HEK293 (cell line): ENCODE measurements at regions not wholly inside any gene's neighbourhood (a gene's known extent, or its start where the extent isn't known, plus 50 kb on each side); places are given as distances from the start of the nearest gene placed in this dataset.

Experiments used
- CTCF ChIA-PET: fragments of 350-600 bp; formaldehyde crosslinking; extraction: SDS; loops from one replicate; lab custom pipeline; 2021; ENCODE audit warnings: antibody characterized with exemption; lab: Yijun Ruan, JAX
- POLR2A ChIA-PET: fragments of 300-600 bp; formaldehyde crosslinking; extraction: SDS; loops from one replicate; lab custom pipeline; 2020; ENCODE audit warnings: antibody characterized with exemption, inconsistent platforms; lab: Yijun Ruan, JAX
- H3K27ac ChIP-seq: fragments of 200-500 bp; sonication (Bioruptor generic); 2 replicates; pipeline ENCODE4 v1.5.1; 2014; ENCODE audit warnings: low read depth, low read length, control low read depth, inconsistent platforms; ENCODE audit errors: extremely low read depth
- H3K36me3 ChIP-seq, 2 experiments: fragments of 200-500 bp in 1 of 2; sonication (Bioruptor generic) in 1 of 2; 1 replicate in 1 of 2; 2 replicates in 1 of 2; pipeline ENCODE4 v1.5.1; 2014 to 2017; ENCODE audit warnings: inconsistent platforms in 2 of 2, low read length in 2 of 2; ENCODE audit not compliant: control insufficient read depth in 2 of 2, insufficient read depth in 1 of 2
- H3K4me1 ChIP-seq: fragments of 200-500 bp; sonication (Bioruptor generic); 2 replicates; pipeline ENCODE4 v1.5.1; 2014; ENCODE audit warnings: mild to moderate bottlenecking, low read length, inconsistent platforms; ENCODE audit not compliant: control insufficient read depth, insufficient read depth
- H3K4me3 ChIP-seq: 2 replicates; pipeline ENCODE4 v1.5.1; 2011; ENCODE audit warnings: low read depth, mild to moderate bottlenecking, control low read depth, low read length, moderate library complexity
- H3K9me3 ChIP-seq: fragments of 200-500 bp; sonication (Bioruptor generic); 2 replicates; pipeline ENCODE4 v1.5.1; 2014; ENCODE audit warnings: low read depth, low read length, inconsistent platforms; ENCODE audit not compliant: control insufficient read depth, insufficient read depth
- ELK4 ChIP-seq: IDR thresholded peaks from 2 replicates; pipeline ENCODE4 v1.6.1; 2011; ENCODE audit warnings: mild to moderate bottlenecking, low read depth, low read length, borderline replicate concordance
- GLI4 ChIP-seq: fragments of 450-650 bp; formaldehyde crosslinking; IDR thresholded peaks from 2 replicates; pipeline ENCODE4 v1.5.1; 2016; ENCODE audit warnings: missing biosample characterization, missing genetic modification characterization
- KLF16 ChIP-seq: fragments of 450-650 bp; formaldehyde crosslinking; IDR thresholded peaks from 2 replicates; pipeline ENCODE4 v1.5.1; 2017; ENCODE audit warnings: missing biosample characterization, missing genetic modification characterization
- KLF17 ChIP-seq: fragments of 450-650 bp; formaldehyde crosslinking; IDR thresholded peaks from 2 replicates; pipeline ENCODE4 v1.5.1; 2016; ENCODE audit warnings: missing biosample characterization, missing genetic modification characterization
- MEIS1 ChIP-seq: sonication (generic); formaldehyde crosslinking; IDR thresholded peaks from 2 replicates; pipeline ENCODE4 v1.8.1; 2022; ENCODE audit warnings: missing genetic modification reagents, mild to moderate bottlenecking, borderline replicate concordance
- RBAK ChIP-seq: fragments of 450-650 bp; formaldehyde crosslinking; IDR thresholded peaks from 2 replicates; pipeline ENCODE4 v1.5.1; 2016; ENCODE audit warnings: missing biosample characterization, missing genetic modification characterization
- ZBTB6 ChIP-seq: fragments of 450-650 bp; formaldehyde crosslinking; IDR thresholded peaks from 2 replicates; pipeline ENCODE4 v1.5.1; 2017; ENCODE audit warnings: missing biosample characterization, missing genetic modification characterization
- ZFP41 ChIP-seq: fragments of 450-650 bp; formaldehyde crosslinking; IDR thresholded peaks from 2 replicates; pipeline ENCODE4 v1.5.1; 2016; ENCODE audit warnings: missing biosample characterization, missing genetic modification characterization, borderline replicate concordance
- ZNF140 ChIP-seq: fragments of 450-650 bp; formaldehyde crosslinking; IDR thresholded peaks from 2 replicates; pipeline ENCODE4 v1.5.1; 2016; ENCODE audit warnings: missing biosample characterization, missing genetic modification characterization
- ZNF174 ChIP-seq: fragments of 450-650 bp; formaldehyde crosslinking; IDR thresholded peaks from 2 replicates; pipeline ENCODE4 v1.5.0; 2017; ENCODE audit warnings: missing biosample characterization, mild to moderate bottlenecking, missing genetic modification characterization
- ZNF19 ChIP-seq: fragments of 450-650 bp; formaldehyde crosslinking; IDR thresholded peaks from 2 replicates; pipeline ENCODE4; 2016; ENCODE audit warnings: missing biosample characterization, missing genetic modification characterization, low read depth
- ZNF2 ChIP-seq: fragments of 450-650 bp; formaldehyde crosslinking; IDR thresholded peaks from 2 replicates; pipeline ENCODE4 v1.5.1; 2016; ENCODE audit warnings: missing biosample characterization, missing genetic modification characterization
- ZNF211 ChIP-seq: fragments of 450-650 bp; formaldehyde crosslinking; IDR thresholded peaks from 2 replicates; pipeline ENCODE4 v1.5.1; 2016; ENCODE audit warnings: low read depth, missing biosample characterization, missing genetic modification characterization
- ZNF280C ChIP-seq: fragments of 450-650 bp; formaldehyde crosslinking; IDR thresholded peaks from 2 replicates; pipeline ENCODE4 v1.5.1; 2016; ENCODE audit warnings: missing biosample characterization, missing genetic modification characterization
- ZNF341 ChIP-seq: fragments of 450-650 bp; formaldehyde crosslinking; IDR thresholded peaks from 2 replicates; pipeline ENCODE4; 2016; ENCODE audit warnings: low read depth, missing biosample characterization, missing genetic modification characterization
- ZNF514 ChIP-seq: fragments of 450-650 bp; formaldehyde crosslinking; IDR thresholded peaks from 2 replicates; pipeline ENCODE4 v1.5.1; 2016; ENCODE audit warnings: missing biosample characterization, missing genetic modification characterization
- ZNF621 ChIP-seq: fragments of 450-650 bp; formaldehyde crosslinking; IDR thresholded peaks from 2 replicates; pipeline ENCODE4 v1.5.1; 2017; ENCODE audit warnings: missing biosample characterization, missing genetic modification characterization
- ZNF629 ChIP-seq: fragments of 450-650 bp; formaldehyde crosslinking; IDR thresholded peaks from 2 replicates; pipeline ENCODE4 v1.5.1; 2017; ENCODE audit warnings: missing biosample characterization, missing genetic modification characterization
- ZNF660 ChIP-seq: fragments of 450-650 bp; IDR thresholded peaks from 2 replicates; pipeline ENCODE4 v1.5.1; 2018; ENCODE audit warnings: missing biosample characterization, mild to moderate bottlenecking, missing genetic modification characterization
- ZNF785 ChIP-seq: fragments of 450-650 bp; formaldehyde crosslinking; IDR thresholded peaks from 2 replicates; pipeline ENCODE4 v1.5.1; 2016; ENCODE audit warnings: missing biosample characterization, missing genetic modification characterization
- ZNF843 ChIP-seq: fragments of 450-650 bp; formaldehyde crosslinking; IDR thresholded peaks from 2 replicates; pipeline ENCODE4 v1.5.1; 2016; ENCODE audit warnings: missing biosample characterization, missing genetic modification characterization
- ZSCAN18 ChIP-seq: fragments of 450-650 bp; formaldehyde crosslinking; IDR thresholded peaks from 2 replicates; pipeline ENCODE4 v1.5.1; 2016; ENCODE audit warnings: missing biosample characterization, missing genetic modification characterization

GRCh38 chr6:74875193-74875592 lies 330.7 kb downstream of the COL12A1 start (continued):
- TF ChIP-seq ZNF843: no peak

GRCh38 chr6:74872754-74873476 lies 332.9 kb downstream of the COL12A1 start:
- no peak overlapping the region for H3K27ac ChIP-seq
- POLR2A ChIA-PET: no interaction called here
- TF ChIP-seq ZNF2 (tag by site-specific recombination) (no peak), ZNF280C (tag by site-specific recombination) (no peak), GLI4 (tag by site-specific recombination) (no peak), KLF17 (tag by site-specific recombination) (no peak), ZNF660 (tag by site-specific recombination) (no peak)
- no peaks in the 10 kb centered on the region for H3K4me1 ChIP-seq
- H3K4me3 ChIP-seq: no peak overlapping the region
- no peaks in the 10 kb centered on the region for H3K9me3 ChIP-seq
- no peaks in the 10 kb centered on the region for H3K36me3 ChIP-seq
- CTCF ChIA-PET: interaction anchor here (0.7 kb wide), 1 partner anchor 58 kb away, joined by 3 read pairs; no protein-coding TSS in a partner anchor

GRCh38 chr6:74871757-74872156 lies 334.1 kb downstream of the COL12A1 start:
- Histone ChIP-seq H3K9me3 (no peaks in the 10 kb centered on the region), H3K4me1 (no peaks in the 10 kb centered on the region), H3K27ac (no peak overlapping the region), H3K36me3 (no peaks in the 10 kb centered on the region), H3K4me3 (no peak overlapping the region)
- ChIA-PET CTCF (interaction anchor here (1.1 kb wide), 1 partner anchor 1134 kb away, joined by 3 read pairs; no protein-coding TSS in a partner anchor), POLR2A (no interaction called here)
- TF ChIP-seq ZNF211 (tag by site-specific recombination) (no peak), ZNF19 (tag by site-specific recombination) (no peak), ZNF629 (tag by site-specific recombination) (no peak), RBAK (tag by site-specific recombination) (no peak), ZNF785 (tag by site-specific recombination) (no peak), ZNF174 (tag by site-specific recombination) (no peak), ZNF140 (tag by site-specific recombination) (no peak), ZBTB6 (tag by site-specific recombination) (no peak), ZSCAN18 (tag by site-specific recombination) (no peak), KLF16 (tag by site-specific recombination) (no peak), ZNF514 (no peak), ZNF621 (tag by site-specific recombination) (no peak), MEIS1 (CRISPR knock-in tag) (no peak), ZNF660 (tag by site-specific recombination) (no peak), ZNF341 (tag by site-specific recombination) (no peak), ZFP41 (no peak), ELK4 (no peak)
